HepG2 (cell line): ENCODE measurements at regions not wholly inside any gene's neighbourhood (a gene's known extent, or its start where the extent isn't known, plus 50 kb on each side); places are given as distances from the start of the nearest gene placed in this dataset.

Experiments used
- ATAC-seq: fragments of 200-7000 bp; cut with Tn5 transposase; 3 replicates; pipeline ENCODE4 v1.9.1; 2020; ENCODE audit warnings: mild to moderate bottlenecking, moderate library complexity
- BruUV-seq: library from RNA; stranded (reverse); fragments of 400-500 nt; replicated peaks from 2 replicates; lab custom pipeline; 2021; lab: Mats Ljungman, UMichigan
- CTCF ChIA-PET: fragments of 300-600 bp; formaldehyde crosslinking; extraction: SDS; loops from one replicate; lab custom pipeline; 2021; ENCODE audit warnings: low total read pairs, inconsistent platforms, low intra/inter-chr PET ratio; lab: Yijun Ruan, JAX
- POLR2A ChIA-PET: fragments of 350-600 bp; sonication (Branson Sonifier 250); formaldehyde crosslinking; loops from one replicate; lab custom pipeline; 2020; ENCODE audit warnings: antibody characterized with exemption, inconsistent platforms; lab: Yijun Ruan, JAX
- DNase-seq: peaks from one replicate; pipeline ENCODE4 v3.0.0-alpha.2; 2015; ENCODE audit warnings: low spot score
- FAIRE-seq: peaks from 3 replicates; lab custom pipeline; 2011; peaks lifted over from hg19 to GRCh38; lab: Jason Lieb, UNC
- H2AFZ ChIP-seq: one replicate; pipeline ENCODE4 v1.6.1; 2011; ENCODE audit warnings: low read length, inconsistent platforms
- H3K27ac ChIP-seq: fragments of 300-600 bp; 3 replicates; pipeline ENCODE4 v1.8.0; 2011; ENCODE audit warnings: mixed run types, mild to moderate bottlenecking, mixed read lengths, low read length, inconsistent platforms; ENCODE audit not compliant: insufficient read depth; ENCODE audit errors: extremely low read length
- H3K27me3 ChIP-seq, 2 experiments: fragments of 200-600 bp in 1 of 2; 2 replicates in 1 of 2; 3 replicates in 1 of 2; pipeline versions ENCODE4 v1.6.0 to v1.8.0; 2011; ENCODE audit warnings: low read length in 2 of 2, mild to moderate bottlenecking in 2 of 2, moderate library complexity in 2 of 2, inconsistent platforms in 1 of 2; ENCODE audit not compliant: insufficient read depth in 2 of 2, control insufficient read depth in 1 of 2
- H3K36me3 ChIP-seq, 2 experiments: fragments of 200-600 bp in 1 of 2; replicated peaks in 1 of 2; 2 replicates in 1 of 2; 3 replicates in 1 of 2; pipeline versions ENCODE4 v1.5.1 to v1.8.0; 2011; ENCODE audit warnings: low read length in 2 of 2, inconsistent platforms in 1 of 2; ENCODE audit not compliant: insufficient read depth in 2 of 2, control insufficient read depth in 1 of 2
- H3K4me1 ChIP-seq: 2 replicates; pipeline ENCODE4 v1.5.1; 2012; ENCODE audit warnings: low read length, inconsistent platforms; ENCODE audit not compliant: insufficient read depth
- H3K4me2 ChIP-seq: 2 replicates; pipeline ENCODE4 v1.6.0; 2011; ENCODE audit warnings: low read depth, low read length, inconsistent platforms
- H3K4me3 ChIP-seq, 3 experiments: fragments of 200-600 bp in 1 of 3; sonication (generic), shearing (Covaris generic) in 1 of 3; replicated peaks in 1 of 3; 2 replicates each; pipeline ENCODE4 v1.5.1; 2011 to 2016; ENCODE audit warnings: low read length in 3 of 3, inconsistent platforms in 2 of 3, low read depth in 2 of 3, mild to moderate bottlenecking in 2 of 3, control low read depth in 1 of 3, mixed read lengths in 1 of 3; ENCODE audit not compliant: insufficient read depth in 1 of 3
- H3K79me2 ChIP-seq: one replicate; pipeline ENCODE4 v1.6.1; 2011; ENCODE audit warnings: low read length, inconsistent platforms; ENCODE audit not compliant: insufficient read depth
- H3K9ac ChIP-seq: 2 replicates; pipeline ENCODE4 v1.6.0; 2011; ENCODE audit warnings: mild to moderate bottlenecking, low read depth, low read length, inconsistent platforms; ENCODE audit not compliant: insufficient read depth
- H3K9me3 ChIP-seq: 2 replicates; pipeline ENCODE4 v1.5.1; 2012; ENCODE audit warnings: mild to moderate bottlenecking, low read length
- H4K20me1 ChIP-seq: 2 replicates; pipeline ENCODE4 v1.6.0; 2011; ENCODE audit warnings: inconsistent platforms, mild to moderate bottlenecking, low read length, moderate library complexity; ENCODE audit not compliant: insufficient read depth
- BCL3 ChIP-seq: sonication (generic); formaldehyde crosslinking; IDR thresholded peaks from 2 replicates; pipeline ENCODE4 v1.5.1; 2020; ENCODE audit warnings: mild to moderate bottlenecking, missing genetic modification reagents, moderate library complexity
- CBX1 ChIP-seq: IDR thresholded peaks from one replicate; pipeline ENCODE4 v1.6.1; 2016; ENCODE audit warnings: antibody characterized with exemption, low read depth
- CREB1 ChIP-seq, 2 experiments: fragments of 450-650 bp in 1 of 2; IDR thresholded peaks; 2 replicates each; pipeline ENCODE4 v1.6.1; 2016 to 2017; ENCODE audit warnings: control low read depth in 1 of 2, mild to moderate bottlenecking in 1 of 2, missing compliant biosample characterization in 1 of 2, missing genetic modification characterization in 1 of 2
- HBP1 ChIP-seq: IDR thresholded peaks from 2 replicates; pipeline ENCODE4 v1.6.1; 2016; ENCODE audit warnings: low read depth, control low read depth
- HNRNPH1 ChIP-seq: fragments of 200-400 bp; formaldehyde crosslinking; optimal IDR thresholded peaks from 2 replicates; pipeline ENCODE3; 2017; ENCODE audit warnings: mild to moderate bottlenecking, low read depth, low read length
- KDM5B ChIP-seq: sonication (generic); formaldehyde crosslinking; IDR thresholded peaks from 2 replicates; pipeline ENCODE4 v1.4.0; 2020; ENCODE audit warnings: missing genetic modification reagents, mild to moderate bottlenecking, borderline replicate concordance
- MEIS2 ChIP-seq: sonication (generic); formaldehyde crosslinking; IDR thresholded peaks from 2 replicates; pipeline ENCODE4 v1.9.0; 2021; ENCODE audit warnings: mild to moderate bottlenecking, missing genetic modification reagents
- NCOA1 ChIP-seq: sonication (generic); formaldehyde crosslinking; IDR thresholded peaks from 2 replicates; pipeline ENCODE4 v1.9.0; 2021; ENCODE audit warnings: missing genetic modification reagents
- NFIB ChIP-seq: sonication (generic); formaldehyde crosslinking; IDR thresholded peaks from 2 replicates; pipeline ENCODE4 v1.9.0; 2021; ENCODE audit warnings: missing genetic modification reagents, mild to moderate bottlenecking, borderline replicate concordance
- NFYC ChIP-seq: IDR thresholded peaks from 2 replicates; pipeline ENCODE4 v1.6.1; 2016; ENCODE audit warnings: missing genetic modification reagents, missing compliant biosample characterization
- RFX5 ChIP-seq: IDR thresholded peaks from 2 replicates; pipeline ENCODE4 v1.6.1; 2011; ENCODE audit warnings: low read depth, low read length, improper control_type of control experiment
- SATB2 ChIP-seq: sonication (generic); formaldehyde crosslinking; IDR thresholded peaks from 2 replicates; pipeline ENCODE4 v1.5.0; 2020; ENCODE audit warnings: missing genetic modification reagents
- SRSF4 ChIP-seq: fragments of 200-400 bp; formaldehyde crosslinking; IDR thresholded peaks from one replicate; pipeline ENCODE4 v1.6.1; 2018; ENCODE audit warnings: mild to moderate bottlenecking, low read depth, low read length, moderate library complexity; ENCODE audit not compliant: poor library complexity, severe bottlenecking
- ZNF331 ChIP-seq: sonication (generic); formaldehyde crosslinking; IDR thresholded peaks from 2 replicates; pipeline ENCODE4 v1.4.0; 2020; ENCODE audit warnings: missing genetic modification reagents
- ZNF460 ChIP-seq: sonication (generic); formaldehyde crosslinking; IDR thresholded peaks from 2 replicates; pipeline ENCODE4 v1.5.1; 2020; ENCODE audit warnings: missing genetic modification reagents, mild to moderate bottlenecking, borderline replicate concordance
- ZSCAN9 ChIP-seq: IDR thresholded peaks from 2 replicates; pipeline ENCODE4 v1.6.1; 2016; ENCODE audit warnings: borderline replicate concordance
- WGBS: methylation state at CpG from one replicate; pipeline ENCODE4 v1.1.6; 2017; ENCODE audit warnings: low lambda C conversion rate; 5-methylcytosine and 5-hydroxymethylcytosine counted together
- in situ Hi-C: cut with HindIII; loops from 2 replicates; pipeline ENCODE4 v1.10.0; 2017; ENCODE audit warnings: low pct_unique_long_range_greater_than_20kb; ENCODE audit not compliant: extremely low pct_ligation_motif_present
- intact Hi-C: fragments of 100-400 bp; cut with micrococcal nuclease; formaldehyde crosslinking; loops from one replicate; pipeline ENCODE4 v1.10.0; 2022; ENCODE audit not compliant: unreplicated experiment
- TF ChIP-seq, protein P1 (sequence below): sonication (generic); formaldehyde crosslinking; IDR thresholded peaks from 2 replicates; pipeline ENCODE4 v1.8.1; 2022; ENCODE audit warnings: low read depth, mild to moderate bottlenecking, missing genetic modification reagents
- TF ChIP-seq, protein P2 (sequence below): sonication (generic); formaldehyde crosslinking; IDR thresholded peaks from 2 replicates; pipeline ENCODE4 v1.4.0; 2020; ENCODE audit warnings: missing genetic modification reagents; ENCODE audit errors: not compliant biosample characterization

DNA sequence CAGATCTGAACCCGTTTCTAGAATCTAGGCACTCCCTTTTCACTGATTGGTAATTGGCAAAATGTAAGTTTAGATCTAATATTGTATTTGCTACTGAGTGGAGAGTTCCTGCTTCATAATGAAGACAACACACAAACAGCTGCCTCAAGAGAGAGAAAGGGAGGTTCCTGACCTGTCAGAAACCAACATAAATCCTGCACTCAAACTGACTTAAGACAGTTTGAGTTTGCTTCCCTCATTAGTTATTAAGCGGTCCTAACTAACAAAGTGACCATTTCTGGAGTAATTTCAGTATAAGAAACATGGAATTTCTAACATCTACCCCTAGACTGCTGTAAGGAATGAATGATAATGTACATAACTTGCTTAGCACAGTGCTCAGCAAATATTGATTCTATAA, 191.2 kb downstream of the METTL4 start (continued):
- TF ChIP-seq HBP1 (CRISPR knock-in tag) (no peak), MEIS2 (CRISPR knock-in tag) (no peak)

- intact Hi-C loops (no loop called here), in situ Hi-C loops (no loop called here)
- H3K4me1 ChIP-seq: no peaks in the 10 kb centered on the region
- H3K79me2 ChIP-seq: no peaks in the 10 kb centered on the region
- no peaks in the 10 kb centered on the region for H3K9me3 ChIP-seq
- no peak for ATAC-seq
- no peak for FAIRE-seq
- no peaks in the 10 kb centered on the region for H4K20me1 ChIP-seq
- POLR2A ChIA-PET: no interaction called here
- 8% methylated on average over 2 of the region's 2 CpGs for WGBS
- TF ChIP-seq NFIB (CRISPR knock-in tag) (no peak), ZNF460 (CRISPR knock-in tag) (no peak), SRSF4 (no peak), NCOA1 (CRISPR knock-in tag) (no peak), RFX5 (no peak), CREB1 (IDR thresholded peaks at IDR 0.05) (no peak), CREB1 (CRISPR knock-in tag; IDR thresholded peaks at IDR 0.05) (no peak), ZNF331 (CRISPR knock-in tag) (no peak), CBX1 (no peak), NFYC (CRISPR knock-in tag) (no peak), SATB2 (CRISPR knock-in tag) (no peak), KDM5B (CRISPR knock-in tag) (no peak), ZSCAN9 (CRISPR knock-in tag) (no peak), HNRNPH1 (no peak), BCL3 (no peak)
- TF ChIP-seq, protein P1, sequence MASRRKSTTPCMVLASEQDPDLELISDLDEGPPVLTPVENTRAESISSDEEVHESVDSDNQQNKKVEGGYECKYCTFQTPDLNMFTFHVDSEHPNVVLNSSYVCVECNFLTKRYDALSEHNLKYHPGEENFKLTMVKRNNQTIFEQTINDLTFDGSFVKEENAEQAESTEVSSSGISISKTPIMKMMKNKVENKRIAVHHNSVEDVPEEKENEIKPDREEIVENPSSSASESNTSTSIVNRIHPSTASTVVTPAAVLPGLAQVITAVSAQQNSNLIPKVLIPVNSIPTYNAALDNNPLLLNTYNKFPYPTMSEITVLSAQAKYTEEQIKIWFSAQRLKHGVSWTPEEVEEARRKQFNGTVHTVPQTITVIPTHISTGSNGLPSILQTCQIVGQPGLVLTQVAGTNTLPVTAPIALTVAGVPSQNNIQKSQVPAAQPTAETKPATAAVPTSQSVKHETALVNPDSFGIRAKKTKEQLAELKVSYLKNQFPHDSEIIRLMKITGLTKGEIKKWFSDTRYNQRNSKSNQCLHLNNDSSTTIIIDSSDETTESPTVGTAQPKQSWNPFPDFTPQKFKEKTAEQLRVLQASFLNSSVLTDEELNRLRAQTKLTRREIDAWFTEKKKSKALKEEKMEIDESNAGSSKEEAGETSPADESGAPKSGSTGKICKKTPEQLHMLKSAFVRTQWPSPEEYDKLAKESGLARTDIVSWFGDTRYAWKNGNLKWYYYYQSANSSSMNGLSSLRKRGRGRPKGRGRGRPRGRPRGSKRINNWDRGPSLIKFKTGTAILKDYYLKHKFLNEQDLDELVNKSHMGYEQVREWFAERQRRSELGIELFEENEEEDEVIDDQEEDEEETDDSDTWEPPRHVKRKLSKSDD (CRISPR knock-in tag): no peak
- TF ChIP-seq, protein P2, sequence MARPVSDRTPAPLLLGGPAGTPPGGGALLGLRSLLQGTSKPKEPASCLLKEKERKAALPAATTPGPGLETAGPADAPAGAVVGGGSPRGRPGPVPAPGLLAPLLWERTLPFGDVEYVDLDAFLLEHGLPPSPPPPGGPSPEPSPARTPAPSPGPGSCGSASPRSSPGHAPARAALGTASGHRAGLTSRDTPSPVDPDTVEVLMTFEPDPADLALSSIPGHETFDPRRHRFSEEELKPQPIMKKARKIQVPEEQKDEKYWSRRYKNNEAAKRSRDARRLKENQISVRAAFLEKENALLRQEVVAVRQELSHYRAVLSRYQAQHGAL (CRISPR knock-in tag): no peak
- TF ChIP-seq, all 625 proteins: peak for 0
- Histone ChIP-seq H3K9ac (no peak overlapping the region), H3K36me3 (no peaks in the 10 kb centered on the region), H2AFZ (no peak overlapping the region), H3K4me3 (no peak overlapping the region), H3K4me2 (no peak overlapping the region), H3K27ac (no peak overlapping the region), H3K27me3 (no peaks in the 10 kb centered on the region)
- DNase-seq: no peak
- CTCF ChIA-PET: no interaction called here
- BruUV-seq: no TSS peak
Measured at GRCh38 chr18:2381539-2381938, 189.8 kb downstream of the METTL4 start.
